ENCODE measurements at regions not wholly inside any gene's neighbourhood (a gene's known extent, or its start where the extent isn't known, plus 50 kb on each side); places are given as distances from the start of the nearest gene placed in this dataset.

DNA sequence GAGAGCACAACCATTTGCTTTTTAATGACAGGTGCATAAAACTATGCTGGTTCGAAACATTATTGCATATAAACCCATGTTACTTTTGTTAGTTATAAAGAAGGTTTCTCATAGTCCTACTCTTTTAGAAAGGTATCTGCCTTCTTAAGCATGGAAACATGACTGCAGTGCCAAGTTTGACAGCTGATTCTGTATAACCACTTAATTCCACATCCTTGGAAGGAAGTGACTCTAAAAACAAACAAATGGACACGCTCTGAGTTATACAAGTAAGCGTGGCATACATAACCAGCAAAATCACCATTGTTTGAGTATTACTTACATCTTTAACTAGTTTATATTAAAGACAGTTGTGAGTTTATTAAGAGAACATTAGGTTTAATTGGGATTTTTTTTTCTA, 125.0 kb upstream of the HDGFL1 start (continued):
- TF ChIP-seq ZNF462 (CRISPR knock-in tag; IDR thresholded peaks at IDR 0.05): no peak
- TF ChIP-seq CREB1 (CRISPR knock-in tag; IDR thresholded peaks at IDR 0.05; ENCODE audit: low read depth): no peak

DNA sequence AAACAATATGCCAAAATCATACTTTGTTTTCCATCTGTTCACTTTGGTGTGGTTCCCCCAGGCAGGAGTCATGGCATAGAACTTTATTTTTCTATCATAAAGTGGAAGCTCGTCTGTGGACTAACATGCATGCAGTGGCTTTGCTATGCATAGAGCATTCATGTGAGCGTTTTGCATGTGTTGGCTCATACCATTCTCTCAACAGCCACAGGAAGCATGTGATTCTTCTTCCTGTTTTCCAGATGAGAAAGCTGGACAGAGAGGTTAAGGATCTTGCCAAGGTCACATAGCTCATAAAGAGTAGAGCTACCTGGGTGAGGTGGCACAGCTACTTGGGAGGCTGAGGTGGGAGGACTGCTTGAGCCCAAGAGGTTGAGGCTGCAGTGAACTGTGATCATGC, 123.4 kb upstream of the HDGFL1 start:
- TF ChIP-seq JUNB (IDR thresholded peaks at IDR 0.05; ENCODE audit: unreplicated experiment) (no peak), ZNF331 (CRISPR knock-in tag; IDR thresholded peaks at IDR 0.05; ENCODE audit: low read depth) (no peak), POLR2AphosphoS5 (IDR thresholded peaks at IDR 0.05; ENCODE audit: low read depth) (no peak), NANOG (IDR thresholded peaks at IDR 0.05; ENCODE audit: borderline replicate concordance) (no peak)
- H3K27me3 Mint-ChIP-seq (ENCODE audit: insufficient read depth, low read depth, poor library complexity): no peaks in the 10 kb centered on the region
- Histone ChIP-seq H3K27ac (ENCODE audit: low read depth) (no peak overlapping the region), H3K79me2 (replicated peaks; ENCODE audit: insufficient read depth) (no peaks in the 10 kb centered on the region), H4K20me1 (replicated peaks; ENCODE audit: insufficient read depth) (no peaks in the 10 kb centered on the region), H3F3A (replicated peaks; ENCODE audit: low read depth) (no peaks in the 10 kb centered on the region), H2AFZ (no peak overlapping the region), H3K4me2 (no peak overlapping the region), H3K27me3 (ENCODE audit: insufficient read depth) (no peaks in the 10 kb centered on the region), H3K4me3 (no peak overlapping the region), H3K4me1 (ENCODE audit: insufficient read depth) (peaks cover 11% of the 10 kb centered on the region), H3K36me3 (ENCODE audit: insufficient read depth) (no peaks in the 10 kb centered on the region), H3K9me2 (ENCODE audit: insufficient read depth) (peaks cover 8% of the 10 kb centered on the region)
- H3K27ac Mint-ChIP-seq: no peak overlapping the region
- no peak overlapping the region for H3K4me3 Mint-ChIP-seq
- ATAC-seq (no peak), DNase-seq (ENCODE audit: low spot score) (no peak)
- H3K9me3 Mint-ChIP-seq: 0 out of 3 replicates have a peak, but pooled peaks cover 2% of the 10 kb centered on the region
- H3K4me1 Mint-ChIP-seq: peaks cover 5% of the 10 kb centered on the region; the same call in 2 of the 3 replicates
- H3K36me3 Mint-ChIP-seq (ENCODE audit: low read depth): no peaks in the 10 kb centered on the region

Data from GM23338 (cell line).